T47D (cell line): ENCODE measurements at regions not wholly inside any gene's neighbourhood (a gene's known extent, or its start where the extent isn't known, plus 50 kb on each side); places are given as distances from the start of the nearest gene placed in this dataset.
A peak's percentile ranks its signal among the peaks of the same experiment; 100 is the strongest.

Experiments
- DNase-seq, 2 experiments: peaks; one replicate each; pipeline versions ENCODE4 v3.0.0 to v3.0.0-alpha.2; 2011 to 2012; ENCODE audit warnings: low read depth in 1 of 2, low spot score in 1 of 2
- JUND ChIP-seq: IDR thresholded peaks from 2 replicates; pipeline ENCODE4 v1.6.1; 2012; ENCODE audit warnings: low read depth
- in situ Hi-C: cut with HindIII; loops from 2 replicates; pipeline ENCODE4 v1.10.0; 2016; ENCODE audit warnings: low sequenced_read_pairs, low pct_unique_long_range_greater_than_20kb

GRCh38 chr1:39085174-39085573 is 59.0 kb downstream of the NDUFS5 start:
- TF ChIP-seq JUND: no peak
- in situ Hi-C loops: no loop called here
- no peak for DNase-seq

- no peak for TF ChIP-seq JUND
- in situ Hi-C loops: no loop called here
- no peak for DNase-seq
These were observed 60.2 kb downstream of the NDUFS5 start for GRCh38 chr1:39086386-39086785.

- DNase-seq: no peak
- in situ Hi-C loops: no loop called here
- no peak for TF ChIP-seq JUND
These were observed 60.8 kb downstream of the NDUFS5 start for GRCh38 chr1:39086865-39087409.

- no peak for TF ChIP-seq JUND
- DNase-seq: no peak
- in situ Hi-C loops: no loop called here
These were observed 61.3 kb downstream of the NDUFS5 start for GRCh38 chr1:39087435-39087834.

- in situ Hi-C loops: no loop called here
- DNase-seq: no peak
- no peak for TF ChIP-seq JUND
These were observed 62.5 kb downstream of the NDUFS5 start for GRCh38 chr1:39088658-39089057.

GRCh38 chr1:39089931-39090521 is 63.9 kb downstream of the NDUFS5 start:
- in situ Hi-C loops: no loop called here
- no peak for TF ChIP-seq JUND
- peak in 1 of 2 experiments; percentile 48 for DNase-seq

GRCh38 chr1:39090757-39091380 is 64.7 kb downstream of the NDUFS5 start:
- no peak for DNase-seq
- in situ Hi-C loops: no loop called here
- no peak for TF ChIP-seq JUND

- no peak for TF ChIP-seq JUND
- in situ Hi-C loops: no loop called here
- DNase-seq: peak in 1 of 2 experiments; percentile 75
These were observed 65.9 kb downstream of the NDUFS5 start for GRCh38 chr1:39091845-39092645.

- TF ChIP-seq JUND: no peak
- in situ Hi-C loops: no loop called here
- peak in 1 of 2 experiments; percentile 75 for DNase-seq
These were observed 68.5 kb downstream of the NDUFS5 start for GRCh38 chr1:39094685-39095084.

- in situ Hi-C loops: no loop called here
- TF ChIP-seq JUND: no peak
- peak; percentile 60 to 83 for DNase-seq
These were observed 72.5 kb downstream of the NDUFS5 start for GRCh38 chr1:39098546-39099250.

GRCh38 chr1:39102537-39103327 is 76.6 kb downstream of the NDUFS5 start:
- no peak for TF ChIP-seq JUND
- DNase-seq: peak; percentile 52 to 68
- in situ Hi-C loops: no loop called here
